ENCODE measurements at regions not wholly inside any gene's neighbourhood (a gene's known extent, or its start where the extent isn't known, plus 50 kb on each side); places are given as distances from the start of the nearest gene placed in this dataset.

GRCh38 chr1:193355626-193356025 is 169.2 kb upstream of the B3GALT2 start:
- no peak for DNase-seq (ENCODE audit: low read depth in 2 of 3, low spot score in 1 of 3)

GRCh38 chr1:193355178-193355577 is 168.8 kb upstream of the B3GALT2 start:
- DNase-seq (ENCODE audit: low read depth in 2 of 3, low spot score in 1 of 3) = no peak

- no peak for DNase-seq (ENCODE audit: low read depth in 2 of 3, low spot score in 1 of 3)
Observed at GRCh38 chr1:193348769-193349535, 162.5 kb upstream of the B3GALT2 start.

DNA sequence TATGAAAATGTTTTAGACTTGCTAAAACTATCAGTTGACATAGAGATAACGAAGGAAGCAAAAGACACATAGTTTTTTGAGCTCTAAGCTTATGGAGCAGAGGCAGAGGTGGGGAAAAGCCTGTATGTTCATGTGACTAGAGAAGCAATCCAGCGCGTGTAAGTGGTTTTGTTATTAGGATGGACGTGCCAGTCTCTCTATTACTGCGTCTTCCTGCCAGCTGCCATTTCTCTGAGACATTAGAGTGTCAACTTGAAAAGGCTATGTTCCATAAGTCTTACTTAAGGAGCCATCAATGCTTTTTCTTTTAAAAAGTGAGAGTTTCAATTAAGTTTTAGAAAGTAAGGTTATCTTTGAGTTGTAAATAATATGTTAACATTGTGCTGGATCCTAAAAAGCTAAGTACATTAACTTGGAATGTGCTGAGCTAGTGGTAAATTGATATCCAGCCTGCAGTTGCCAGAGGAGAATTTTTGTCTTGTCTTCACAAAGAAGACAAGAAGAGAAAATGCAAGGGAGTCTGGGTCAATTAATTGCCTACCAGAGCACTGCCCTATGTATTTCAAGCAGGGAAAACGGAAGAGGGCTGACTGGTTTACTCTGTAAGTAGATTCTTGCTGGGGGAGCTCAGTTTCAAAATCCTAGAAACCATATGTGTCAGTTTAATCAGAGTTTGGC is 161.8 kb upstream of the B3GALT2 start:
- no peak for DNase-seq (ENCODE audit: low read depth in 2 of 3, low spot score in 1 of 3)

DNA sequence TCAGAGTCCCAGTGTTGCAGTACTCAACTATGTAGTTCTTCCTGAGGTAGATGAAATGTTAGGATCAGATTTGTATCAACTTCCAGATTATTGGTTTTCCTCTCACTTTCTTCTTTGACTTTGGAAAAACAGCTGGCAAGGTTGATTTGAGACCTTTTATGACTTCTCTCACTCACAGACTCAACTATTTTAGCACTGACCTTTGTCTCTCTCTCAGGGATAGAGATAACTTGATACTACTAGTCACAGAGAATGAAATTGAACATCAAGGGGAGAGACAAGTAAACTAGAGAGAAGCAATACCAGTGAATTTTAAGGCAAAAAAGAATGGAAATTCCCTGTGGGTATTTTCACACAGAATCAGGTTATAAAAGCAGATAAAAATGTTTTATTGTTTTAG is 159.7 kb upstream of the B3GALT2 start:
- no peak for DNase-seq (ENCODE audit: low read depth in 2 of 3, low spot score in 1 of 3)

- no peak for DNase-seq (ENCODE audit: low read depth in 2 of 3, low spot score in 1 of 3)
Observed at GRCh38 chr1:193342811-193343210, 156.4 kb upstream of the B3GALT2 start.

DNA sequence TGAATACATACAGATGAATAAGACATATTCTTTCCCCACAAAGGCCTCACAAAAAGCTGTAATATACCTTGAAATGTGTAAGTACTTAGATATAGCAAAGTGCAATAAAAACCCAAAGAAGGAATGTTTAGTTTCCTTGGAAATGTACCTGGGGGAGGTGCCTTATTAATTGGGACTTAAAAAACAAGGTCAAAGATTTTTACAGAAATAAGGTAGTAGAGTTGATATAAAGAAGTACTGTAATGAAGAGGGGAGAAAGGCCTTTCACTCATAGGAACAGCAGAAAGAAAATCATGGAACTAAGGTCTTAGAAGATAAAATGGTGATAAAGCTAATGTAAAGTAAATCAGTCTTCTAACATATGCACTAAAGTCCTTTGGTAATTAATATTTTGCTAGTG is 153.9 kb upstream of the B3GALT2 start:
- no peak for DNase-seq (ENCODE audit: low read depth in 2 of 3, low spot score in 1 of 3)

GRCh38 chr1:193339401-193339800 is 153.0 kb upstream of the B3GALT2 start:
- no peak for DNase-seq (ENCODE audit: low read depth in 2 of 3, low spot score in 1 of 3)

DNA sequence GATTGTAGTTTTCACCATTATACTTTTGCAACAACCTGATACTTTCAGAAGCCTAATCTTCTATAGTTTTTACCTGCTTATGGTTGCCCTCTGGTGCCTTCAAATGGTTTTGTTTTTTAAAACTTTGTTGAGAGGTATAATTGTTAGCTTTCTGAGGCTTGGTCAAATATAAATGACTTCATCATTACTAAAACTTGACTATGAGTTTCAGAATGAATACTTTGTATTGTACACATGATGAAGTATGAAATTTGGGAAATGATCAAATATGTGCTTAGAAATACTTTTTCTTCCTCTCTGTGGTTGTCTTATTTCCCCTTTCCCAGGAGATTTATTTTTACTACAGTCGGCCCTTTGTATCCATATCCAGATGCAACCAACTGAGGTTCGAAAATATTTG is 151.8 kb upstream of the B3GALT2 start:
- no peak for DNase-seq (ENCODE audit: low read depth in 2 of 3, low spot score in 1 of 3)

DNA sequence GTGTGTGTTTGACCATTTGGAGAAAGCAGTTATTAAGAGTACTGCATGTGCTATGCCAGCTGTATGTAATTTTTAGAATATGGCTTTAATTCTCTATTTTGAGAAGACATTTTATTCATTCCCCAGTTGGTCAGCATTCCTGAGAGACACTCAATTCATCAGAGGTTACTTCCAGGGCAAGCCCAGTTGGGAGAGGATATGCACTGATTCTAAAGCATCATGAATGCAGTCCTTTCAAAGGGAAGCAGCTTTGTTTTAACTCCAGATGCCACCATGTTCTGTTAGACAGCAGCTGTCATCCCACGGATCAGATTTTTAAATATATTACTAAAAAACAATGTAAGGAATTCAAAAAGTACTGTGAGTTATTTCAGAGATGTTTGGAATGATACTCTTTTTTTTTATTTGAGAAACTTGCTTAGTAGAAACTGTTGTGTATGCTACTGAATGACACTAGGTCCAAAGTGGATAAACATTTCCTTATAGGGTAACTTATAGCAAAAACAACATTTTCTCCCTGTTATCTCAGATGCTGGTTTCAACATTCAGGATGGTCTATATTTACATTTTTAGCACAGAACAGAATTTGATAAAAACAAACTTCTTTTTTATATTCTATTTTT is 149.5 kb upstream of the B3GALT2 start:
- no peak for DNase-seq (ENCODE audit: low read depth in 2 of 3, low spot score in 1 of 3)

GRCh38 chr1:193333166-193333565 is 146.8 kb upstream of the B3GALT2 start:
- DNase-seq (ENCODE audit: low read depth in 2 of 3, low spot score in 1 of 3) = no peak

- no peak for DNase-seq (ENCODE audit: low read depth in 2 of 3, low spot score in 1 of 3)
Observed at GRCh38 chr1:193326296-193326695, 139.9 kb upstream of the B3GALT2 start.

GRCh38 chr1:193325771-193326170 is 139.4 kb upstream of the B3GALT2 start:
- no peak for DNase-seq (ENCODE audit: low read depth in 2 of 3, low spot score in 1 of 3)

GRCh38 chr1:193325042-193325441 is 138.6 kb upstream of the B3GALT2 start:
- no peak for DNase-seq (ENCODE audit: low read depth in 2 of 3, low spot score in 1 of 3)

DNA sequence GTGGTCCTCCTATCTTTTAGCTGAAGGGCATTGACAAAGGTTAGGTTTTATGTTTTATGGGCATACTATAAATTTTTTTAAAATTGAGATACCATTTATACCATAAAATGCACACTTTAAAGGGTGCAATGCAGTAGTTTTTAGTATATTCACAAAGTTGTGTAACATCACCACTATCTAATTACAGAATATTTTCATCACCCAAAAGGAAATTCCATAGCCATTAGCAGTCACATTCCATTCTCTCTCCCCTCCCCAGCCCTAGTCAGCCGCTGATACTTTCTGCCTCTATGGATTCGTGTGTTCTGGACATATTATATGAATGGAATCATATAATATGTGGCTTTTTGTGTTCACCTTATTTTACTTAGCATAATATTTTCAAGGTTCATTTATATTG is 135.8 kb upstream of the B3GALT2 start:
- DNase-seq (ENCODE audit: low read depth in 2 of 3, low spot score in 1 of 3) = no peak

DNA sequence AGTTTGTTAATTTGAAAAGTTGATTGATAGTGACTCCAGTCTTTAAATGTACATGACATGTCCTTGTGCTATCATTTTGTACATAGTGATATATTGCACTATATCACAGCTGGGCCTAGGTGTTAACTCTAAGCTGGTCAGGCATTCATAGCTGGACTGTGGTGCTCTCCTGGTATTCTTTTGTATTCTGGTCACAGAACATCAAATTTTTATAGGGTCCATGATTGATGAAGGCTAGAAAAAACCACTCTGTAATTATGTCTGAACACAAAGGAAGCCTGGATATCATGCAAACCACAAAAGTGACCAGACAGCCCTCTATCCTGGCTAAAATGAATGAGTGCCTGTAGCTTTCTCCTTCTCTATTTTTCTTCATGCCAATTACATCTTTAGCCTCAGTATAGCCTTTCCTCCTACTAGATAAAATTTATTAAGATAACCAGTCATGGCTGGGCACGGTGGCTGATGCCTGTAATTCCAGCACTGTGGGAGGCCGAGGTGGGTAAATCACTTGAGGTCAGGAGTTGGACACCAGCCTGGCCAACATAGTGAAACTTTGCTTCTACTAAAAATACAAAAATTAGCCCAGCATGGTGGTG is 134.9 kb upstream of the B3GALT2 start:
- DNase-seq (ENCODE audit: low read depth in 2 of 3, low spot score in 1 of 3) = no peak

DNA sequence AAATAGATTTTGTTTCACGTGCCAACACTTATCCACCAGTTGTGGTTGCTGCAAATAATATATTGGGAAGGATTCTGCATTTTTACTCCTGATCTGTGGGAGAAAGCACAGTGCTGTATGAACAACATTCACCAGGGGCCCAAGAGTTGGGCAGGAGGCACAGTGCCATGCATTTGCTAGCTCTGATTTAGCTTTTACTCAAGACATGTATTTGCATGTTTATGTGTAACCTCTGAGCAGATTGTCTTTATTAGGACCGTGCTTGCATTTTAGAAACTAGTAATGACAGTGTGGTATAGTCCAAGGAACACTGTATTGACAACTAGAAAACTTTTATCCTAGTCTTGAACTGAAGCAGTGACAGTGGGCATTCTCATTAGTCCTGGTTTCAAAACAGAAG is 133.9 kb upstream of the B3GALT2 start:
- no peak for DNase-seq (ENCODE audit: low read depth in 2 of 3, low spot score in 1 of 3)

DNA sequence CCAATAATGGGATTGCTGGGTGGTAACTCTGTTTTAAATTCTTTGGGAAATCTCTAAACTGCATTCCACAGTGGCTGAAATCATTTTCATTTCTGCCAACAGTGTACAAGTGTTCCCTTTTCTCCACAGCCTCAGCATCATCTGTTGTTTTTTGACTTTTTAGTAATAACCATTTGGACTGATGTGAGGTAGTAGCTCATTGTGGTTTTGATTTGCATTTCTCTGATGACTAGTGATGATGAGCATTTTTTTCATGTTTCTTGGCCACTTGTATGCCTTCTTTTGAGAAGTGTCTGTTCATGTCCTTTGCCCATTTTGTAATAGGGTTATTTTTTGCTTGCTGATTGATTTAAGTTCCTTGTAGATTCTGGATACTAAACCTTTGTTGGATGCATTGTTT is 131.9 kb upstream of the B3GALT2 start:
- no peak for DNase-seq (ENCODE audit: low read depth in 2 of 3, low spot score in 1 of 3)

- no peak for DNase-seq (ENCODE audit: low read depth in 2 of 3, low spot score in 1 of 3)
Observed at GRCh38 chr1:193313354-193314140, 127.1 kb upstream of the B3GALT2 start.

DNA sequence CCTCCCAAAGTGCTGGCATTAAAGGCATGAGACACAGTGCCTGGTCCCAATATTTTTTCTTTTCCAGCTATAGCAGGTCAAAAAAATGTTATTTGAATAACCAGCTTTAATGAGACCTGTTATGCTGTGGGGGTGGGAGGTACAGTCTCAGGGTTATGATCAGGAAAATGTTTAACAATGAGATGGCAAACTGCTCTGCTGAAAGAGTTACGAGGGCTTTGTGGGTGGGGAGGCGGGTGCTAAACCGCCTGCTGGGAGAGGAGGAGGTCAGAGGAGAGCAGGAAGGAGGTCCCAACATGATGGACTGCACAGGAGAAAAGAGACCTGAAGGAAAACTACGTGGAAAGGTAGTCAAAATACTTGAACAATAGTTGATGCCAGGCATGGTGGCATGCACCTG is 126.0 kb upstream of the B3GALT2 start:
- DNase-seq (ENCODE audit: low read depth in 2 of 3, low spot score in 1 of 3) = no peak

DNA sequence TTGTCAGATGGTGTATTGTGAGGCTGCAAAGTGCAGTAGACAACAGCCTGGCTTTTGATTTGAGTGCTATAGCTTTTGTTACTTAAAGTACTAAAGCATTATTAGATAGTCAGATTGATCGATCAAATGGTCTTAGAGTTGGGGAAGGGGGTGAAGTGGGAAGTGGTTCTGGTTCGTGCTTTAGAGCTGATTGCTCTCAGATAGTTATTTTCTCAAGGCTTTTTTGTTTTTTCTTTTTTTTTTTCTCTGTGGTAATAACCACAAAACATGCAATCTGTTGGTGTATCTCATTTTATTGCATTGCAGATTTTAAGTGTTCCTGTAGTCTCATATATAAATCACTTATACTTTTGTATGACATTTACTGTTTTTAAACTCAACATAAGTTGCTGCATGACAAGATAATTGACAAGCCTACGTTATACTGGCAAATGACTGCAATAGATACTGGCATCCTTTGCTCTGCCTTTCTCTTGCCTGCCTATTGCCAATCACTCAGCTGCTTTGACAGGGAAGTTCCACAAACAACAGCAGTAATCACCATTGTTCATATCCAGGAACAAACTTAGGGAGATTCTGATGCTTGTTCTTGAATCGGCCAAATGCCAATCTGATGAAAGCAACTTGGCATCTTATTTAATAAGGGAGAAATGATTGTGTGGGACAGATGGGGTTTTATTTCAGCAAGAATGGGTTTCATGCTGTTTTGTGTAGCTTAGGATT is 125.0 kb upstream of the B3GALT2 start:
- DNase-seq (ENCODE audit: low read depth in 2 of 3, low spot score in 1 of 3) = no peak

All from stimulated activated CD4-positive, alpha-beta T cell treated with anti-CD3 and anti-CD28 coated beads, Interleukin-12 subunit alpha, Interleukin-12 subunit beta, amount 100 ng/mL, for 48 hours (primary cell).